ENCODE measurements at regions not wholly inside any gene's neighbourhood (a gene's known extent, or its start where the extent isn't known, plus 50 kb on each side); places are given as distances from the start of the nearest gene placed in this dataset.

DNA sequence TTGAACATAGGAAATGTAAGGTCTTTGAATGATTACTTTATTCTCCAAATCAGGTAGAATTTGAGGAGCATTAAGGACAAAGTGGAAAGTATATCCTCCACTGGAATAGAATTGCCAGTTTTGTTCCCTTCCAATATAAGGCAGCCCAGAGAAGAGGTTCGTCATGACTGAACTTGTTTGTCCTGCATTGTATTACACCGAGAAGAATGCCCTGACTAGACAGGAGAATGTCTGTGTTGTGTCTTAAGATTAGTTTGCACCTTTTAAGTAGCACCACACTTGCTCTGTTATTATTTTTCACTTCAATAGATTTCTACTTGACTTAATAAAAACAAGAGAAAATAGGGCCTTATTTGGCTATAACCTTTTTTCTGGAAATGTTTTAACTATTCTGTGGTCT lies 586.2 kb upstream of the PTGER4 start:
- TF ChIP-seq, protein P1, sequence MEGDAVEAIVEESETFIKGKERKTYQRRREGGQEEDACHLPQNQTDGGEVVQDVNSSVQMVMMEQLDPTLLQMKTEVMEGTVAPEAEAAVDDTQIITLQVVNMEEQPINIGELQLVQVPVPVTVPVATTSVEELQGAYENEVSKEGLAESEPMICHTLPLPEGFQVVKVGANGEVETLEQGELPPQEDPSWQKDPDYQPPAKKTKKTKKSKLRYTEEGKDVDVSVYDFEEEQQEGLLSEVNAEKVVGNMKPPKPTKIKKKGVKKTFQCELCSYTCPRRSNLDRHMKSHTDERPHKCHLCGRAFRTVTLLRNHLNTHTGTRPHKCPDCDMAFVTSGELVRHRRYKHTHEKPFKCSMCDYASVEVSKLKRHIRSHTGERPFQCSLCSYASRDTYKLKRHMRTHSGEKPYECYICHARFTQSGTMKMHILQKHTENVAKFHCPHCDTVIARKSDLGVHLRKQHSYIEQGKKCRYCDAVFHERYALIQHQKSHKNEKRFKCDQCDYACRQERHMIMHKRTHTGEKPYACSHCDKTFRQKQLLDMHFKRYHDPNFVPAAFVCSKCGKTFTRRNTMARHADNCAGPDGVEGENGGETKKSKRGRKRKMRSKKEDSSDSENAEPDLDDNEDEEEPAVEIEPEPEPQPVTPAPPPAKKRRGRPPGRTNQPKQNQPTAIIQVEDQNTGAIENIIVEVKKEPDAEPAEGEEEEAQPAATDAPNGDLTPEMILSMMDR (IDR thresholded peaks at IDR 0.05) = no peak
- TF ChIP-seq POLR2A (IDR thresholded peaks at IDR 0.05) = no peak

Measured in testis (tissue), 2 donors.